ENCODE measurements at regions not wholly inside any gene's neighbourhood (a gene's known extent, or its start where the extent isn't known, plus 50 kb on each side); places are given as distances from the start of the nearest gene placed in this dataset.

GRCh38 chr4:14339715-14340114 lies 662.6 kb upstream of the CPEB2 start:
- 79% methylated on average over 4 of the region's 5 CpGs for WGBS (ENCODE audit: insufficient coverage, low coverage, low lambda C conversion rate, missing lambda C conversion rate)
- H3K36me3 ChIP-seq: no peaks in the 10 kb centered on the region
- H3K4me1 ChIP-seq: no peaks in the 10 kb centered on the region
- H3K27ac ChIP-seq: no peak overlapping the region
- no peak overlapping the region for H3K4me3 ChIP-seq
- intact Hi-C loops (cut with DNase I): no loop called here
- no peaks in the 10 kb centered on the region for H3K27me3 ChIP-seq
- no peak for ATAC-seq
- H3K9me3 ChIP-seq: no peaks in the 10 kb centered on the region
- TF ChIP-seq POLR2A (IDR thresholded peaks at IDR 0.05): no peak
- no peak for TF ChIP-seq CTCF (IDR thresholded peaks at IDR 0.05)
- DNase-seq: no peak

- Histone ChIP-seq H3K27me3 (no peaks in the 10 kb centered on the region), H3K4me3 (no peak overlapping the region), H3K27ac (no peak overlapping the region), H3K9me3 (no peaks in the 10 kb centered on the region), H3K4me1 (no peaks in the 10 kb centered on the region), H3K36me3 (no peaks in the 10 kb centered on the region)
- WGBS (ENCODE audit: insufficient coverage, low coverage, low lambda C conversion rate, missing lambda C conversion rate): 36% methylated on average over 4 of the region's 4 CpGs
- DNase-seq: no peak
- TF ChIP-seq POLR2A (IDR thresholded peaks at IDR 0.05) (no peak), CTCF (IDR thresholded peaks at IDR 0.05) (no peak)
- intact Hi-C loops (cut with DNase I): no loop called here
- no peak for ATAC-seq
These were observed 662.0 kb upstream of the CPEB2 start for GRCh38 chr4:14340321-14340720.

GRCh38 chr4:14343961-14344360 lies 658.3 kb upstream of the CPEB2 start:
- DNase-seq (no peak), ATAC-seq (no peak)
- H3K4me3 ChIP-seq: no peak overlapping the region
- no peaks in the 10 kb centered on the region for H3K9me3 ChIP-seq
- no peaks in the 10 kb centered on the region for H3K36me3 ChIP-seq
- TF ChIP-seq POLR2A (IDR thresholded peaks at IDR 0.05) (no peak), CTCF (IDR thresholded peaks at IDR 0.05) (no peak)
- WGBS (ENCODE audit: insufficient coverage, low coverage, low lambda C conversion rate, missing lambda C conversion rate): 23% methylated on average over 4 of the region's 4 CpGs
- H3K27me3 ChIP-seq: no peaks in the 10 kb centered on the region
- intact Hi-C loops (cut with DNase I): no loop called here
- no peak overlapping the region for H3K27ac ChIP-seq
- H3K4me1 ChIP-seq: no peaks in the 10 kb centered on the region

- Histone ChIP-seq H3K27me3 (no peaks in the 10 kb centered on the region), H3K4me3 (no peak overlapping the region), H3K9me3 (no peaks in the 10 kb centered on the region), H3K27ac (no peak overlapping the region), H3K4me1 (no peaks in the 10 kb centered on the region), H3K36me3 (no peaks in the 10 kb centered on the region)
- DNase-seq: no peak
- peak in 1 of 4 donors; percentile 42 for ATAC-seq
- WGBS (ENCODE audit: insufficient coverage, low coverage, low lambda C conversion rate, missing lambda C conversion rate): 36% methylated on average over 1 of the region's 1 CpG
- TF ChIP-seq CTCF (IDR thresholded peaks at IDR 0.05) (no peak), POLR2A (IDR thresholded peaks at IDR 0.05) (no peak)
- intact Hi-C loops (cut with DNase I): no loop called here
These were observed 656.9 kb upstream of the CPEB2 start for GRCh38 chr4:14345356-14345775.

GRCh38 chr4:14347526-14347925 lies 654.8 kb upstream of the CPEB2 start:
- no peak for ATAC-seq
- no peak overlapping the region for H3K4me3 ChIP-seq
- whole genome bisulfite sequencing (ENCODE audit: insufficient coverage, low coverage, low lambda C conversion rate, missing lambda C conversion rate): 48% methylated on average over 4 of the region's 7 CpGs

More at GRCh38 chr4:14347526-14347925, 654.8 kb upstream of the CPEB2 start:
- H3K4me1 ChIP-seq: no peaks in the 10 kb centered on the region
- no peaks in the 10 kb centered on the region for H3K9me3 ChIP-seq
- H3K27me3 ChIP-seq: no peaks in the 10 kb centered on the region
- no peak for DNase-seq
- H3K36me3 ChIP-seq: no peaks in the 10 kb centered on the region
- no peak for TF ChIP-seq POLR2A (IDR thresholded peaks at IDR 0.05)
- TF ChIP-seq CTCF (IDR thresholded peaks at IDR 0.05): no peak
- intact Hi-C loops (cut with DNase I): no loop called here
- H3K27ac ChIP-seq: no peak overlapping the region
